Right hindlimb (tissue), 1 donor: ENCODE measurements at regions not wholly inside any gene's neighbourhood (a gene's known extent, or its start where the extent isn't known, plus 50 kb on each side); places are given as distances from the start of the nearest gene placed in this dataset.

Experiments used
- DNase-seq: peaks from one replicate; pipeline ENCODE4 v3.0.0-alpha.2; 2018

DNA sequence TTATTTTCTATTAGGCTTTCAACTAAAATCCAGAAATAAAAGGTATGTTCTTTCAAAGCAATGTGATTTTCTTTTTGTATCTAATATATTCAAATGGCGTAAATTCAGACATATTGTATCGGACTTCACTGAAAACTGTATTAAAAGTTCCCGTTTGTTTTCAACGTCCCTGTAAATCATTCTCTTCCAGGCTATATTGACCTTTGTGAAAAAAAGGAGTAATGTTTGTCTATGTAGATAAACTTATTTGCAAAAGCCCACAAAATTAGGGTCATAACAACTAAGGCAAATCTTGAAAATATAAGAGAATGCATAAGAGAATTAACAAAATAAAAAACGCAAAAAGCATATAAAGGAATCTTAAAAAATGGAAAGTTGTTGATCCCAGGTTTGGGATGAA lies 1492.4 kb downstream of the AACS start:
- DNase-seq: no peak

DNA sequence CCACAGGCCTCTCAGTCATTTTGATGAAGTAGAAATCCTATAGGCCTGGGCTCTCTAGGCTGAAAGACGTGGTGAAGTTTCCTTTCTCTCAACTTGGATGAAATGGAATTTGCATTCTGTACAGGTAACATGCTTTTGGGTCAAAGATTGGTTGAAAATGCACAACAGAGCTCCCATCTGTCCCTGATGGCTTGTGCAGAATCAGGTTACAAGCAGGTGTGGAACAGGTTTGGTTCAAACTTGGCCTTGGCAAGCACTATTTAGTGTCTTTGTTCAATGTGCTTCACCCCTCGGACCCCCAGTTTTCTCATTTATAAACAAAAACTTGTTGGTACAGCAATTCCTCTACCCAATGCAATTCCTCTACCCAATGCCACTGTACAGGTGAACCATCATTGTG lies 1493.0 kb downstream of the AACS start:
- DNase-seq: no peak

DNA sequence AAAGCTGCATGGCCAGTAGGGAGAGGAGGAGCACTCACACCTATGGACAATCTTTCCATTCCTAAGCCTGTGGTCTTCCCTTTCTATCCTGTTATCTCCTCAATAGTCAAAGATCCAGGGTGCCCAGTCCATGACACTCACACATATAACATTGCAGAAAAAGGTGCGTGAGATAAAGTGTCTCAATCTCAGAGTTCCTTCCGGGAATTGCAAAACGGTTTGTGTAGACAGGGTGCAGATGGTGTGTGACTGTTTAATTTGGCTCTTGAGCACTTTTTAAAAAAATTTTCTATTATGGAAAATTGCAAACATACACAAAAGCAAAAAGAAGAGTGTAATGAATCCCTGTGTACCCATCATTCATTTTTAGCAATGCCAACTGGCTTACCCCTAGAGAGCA lies 1493.6 kb downstream of the AACS start:
- DNase-seq: no peak

- DNase-seq: no peak
These were observed 1501.8 kb downstream of the AACS start for GRCh38 chr12:126567016-126567415.

GRCh38 chr12:126569706-126570105 lies 1504.5 kb downstream of the AACS start:
- no peak for DNase-seq

GRCh38 chr12:126570566-126570965 lies 1505.3 kb downstream of the AACS start:
- DNase-seq: no peak

DNA sequence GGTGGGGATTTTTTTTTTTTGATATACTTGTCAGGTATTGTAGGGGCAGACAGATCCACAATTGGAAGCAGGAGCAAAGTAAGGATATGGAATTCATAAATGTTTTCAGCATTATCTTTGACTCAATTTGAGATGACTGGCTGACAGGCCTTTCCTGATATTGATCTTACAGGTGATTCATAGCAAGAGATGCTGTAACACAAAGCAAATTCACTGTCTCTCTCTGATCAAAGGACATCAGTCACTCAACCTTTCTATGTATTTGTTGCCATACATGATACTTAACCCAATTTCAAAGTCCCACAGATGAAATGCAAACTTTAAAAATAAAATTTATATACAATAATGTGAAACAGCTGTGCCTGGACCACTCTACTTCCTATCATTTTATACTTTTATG lies 1506.9 kb downstream of the AACS start:
- DNase-seq: no peak

- no peak for DNase-seq
These were observed 1516.4 kb downstream of the AACS start for GRCh38 chr12:126581655-126582054.

GRCh38 chr12:126582231-126582630 lies 1517.0 kb downstream of the AACS start:
- no peak for DNase-seq

DNA sequence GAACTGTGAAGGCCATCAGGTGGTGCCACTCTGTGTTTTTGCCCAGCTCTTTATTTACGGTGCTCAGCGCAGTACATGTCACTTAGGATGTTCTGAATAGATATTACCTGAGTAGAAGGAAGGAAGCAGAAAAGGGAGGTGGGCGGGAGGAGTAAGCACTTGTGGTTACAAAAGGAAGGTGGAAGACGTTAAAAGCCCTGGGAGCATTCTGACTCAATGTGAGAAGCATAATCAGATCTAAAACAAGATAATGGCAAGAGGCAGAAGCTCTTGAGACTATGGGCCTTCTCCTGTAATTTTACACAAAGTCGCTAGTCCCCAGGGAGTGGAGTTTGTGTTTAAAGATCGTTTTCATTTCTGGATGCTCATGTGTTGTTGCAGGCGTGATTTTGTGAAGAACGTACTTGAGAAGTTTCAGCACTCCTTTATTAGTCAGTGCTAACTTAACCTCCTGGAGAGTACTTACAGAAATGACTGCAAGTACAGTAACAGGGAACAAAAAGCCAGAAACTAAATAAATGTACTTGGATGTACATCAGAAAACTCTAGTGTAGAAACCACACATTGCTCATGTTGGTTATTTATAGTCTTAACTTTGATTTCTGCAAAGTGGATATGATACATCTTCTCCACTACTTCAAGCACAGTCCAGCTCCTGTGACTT lies 1523.5 kb downstream of the AACS start:
- DNase-seq: no peak

GRCh38 chr12:126591533-126591932 lies 1526.3 kb downstream of the AACS start:
- DNase-seq: no peak

DNA sequence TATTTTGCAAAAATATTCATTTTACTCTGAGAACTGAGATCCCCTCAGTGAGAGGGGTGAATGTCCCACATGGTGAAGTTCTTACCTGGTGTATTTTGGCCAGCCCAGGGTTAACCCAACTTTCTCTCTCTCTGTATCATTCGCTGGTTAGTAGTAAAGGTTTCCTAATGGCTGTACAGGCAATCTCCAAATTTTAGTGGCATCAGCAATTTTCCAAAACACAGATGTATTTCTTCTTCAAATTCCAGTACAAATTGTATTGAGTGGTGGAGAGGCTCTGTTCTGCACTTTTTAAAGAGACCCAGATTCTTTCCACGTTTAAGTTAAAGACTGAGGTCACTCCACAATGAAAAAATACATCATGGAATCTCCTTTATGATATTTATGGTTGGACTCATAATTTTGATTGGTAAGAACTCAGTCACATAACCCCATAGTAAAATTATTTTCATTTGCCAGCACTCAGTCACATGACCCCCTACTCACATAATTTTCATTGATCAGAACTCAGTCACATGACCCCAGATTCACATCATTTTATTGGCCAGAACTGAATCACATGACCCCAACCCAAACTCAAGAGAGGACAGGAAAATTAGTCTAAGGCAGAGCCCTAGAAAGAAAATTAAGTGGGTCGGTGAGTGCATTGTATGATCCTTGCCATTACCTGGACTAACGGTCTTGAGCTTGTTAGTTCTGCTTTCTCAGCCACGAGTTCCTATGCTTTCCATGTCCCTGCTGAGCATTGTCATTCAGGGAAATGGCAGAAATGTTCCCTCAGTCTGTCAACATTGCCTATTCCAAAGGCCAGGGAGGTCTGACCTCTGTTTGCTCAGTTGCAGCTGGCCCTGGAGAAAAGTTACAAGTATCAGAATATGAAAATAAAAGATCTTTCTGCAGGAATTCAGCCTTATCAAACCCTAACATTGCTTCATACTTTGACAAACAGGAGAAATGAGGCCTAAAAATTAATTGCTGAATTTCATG lies 1536.2 kb downstream of the AACS start:
- no peak for DNase-seq

DNA sequence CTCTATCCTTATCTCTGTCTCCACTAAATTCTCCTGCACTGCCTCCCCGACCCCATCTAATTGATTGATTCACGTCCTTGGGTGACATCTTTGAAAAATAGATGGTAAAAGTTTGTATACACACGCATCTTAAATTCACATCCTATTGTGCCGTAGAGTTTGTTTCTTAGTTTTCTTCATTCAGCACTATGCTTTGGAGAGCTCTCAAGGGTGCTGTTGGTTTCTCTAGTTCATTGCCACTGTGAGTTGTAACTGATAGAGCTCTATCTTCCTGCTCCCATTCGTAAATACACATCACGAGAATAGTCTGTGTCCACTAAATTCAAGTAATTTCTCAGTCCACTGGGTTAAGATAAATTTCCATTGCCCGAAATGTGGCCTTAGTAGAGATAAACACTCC lies 1537.4 kb downstream of the AACS start:
- no peak for DNase-seq

DNA sequence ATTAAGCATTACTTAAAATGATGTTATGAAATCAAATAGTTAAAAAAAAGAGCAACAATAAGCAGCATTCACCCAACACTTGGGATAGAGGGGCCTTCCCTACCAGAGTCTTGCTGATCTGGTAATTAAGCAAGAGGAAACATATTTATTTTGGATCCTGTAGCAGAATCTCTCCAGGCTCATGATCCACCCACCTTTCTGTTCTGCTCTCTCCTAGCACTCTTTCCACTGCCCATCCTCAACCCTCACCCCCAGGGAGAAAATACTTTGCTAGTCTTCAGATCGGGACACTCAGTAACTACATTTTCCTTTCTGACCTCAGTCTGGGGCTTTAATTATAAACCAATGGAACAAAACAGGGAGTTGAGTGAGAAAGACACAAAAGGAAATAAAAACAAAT lies 1541.9 kb downstream of the AACS start:
- DNase-seq: no peak

- no peak for DNase-seq
These were observed 1542.6 kb downstream of the AACS start for GRCh38 chr12:126607867-126608266.

DNA sequence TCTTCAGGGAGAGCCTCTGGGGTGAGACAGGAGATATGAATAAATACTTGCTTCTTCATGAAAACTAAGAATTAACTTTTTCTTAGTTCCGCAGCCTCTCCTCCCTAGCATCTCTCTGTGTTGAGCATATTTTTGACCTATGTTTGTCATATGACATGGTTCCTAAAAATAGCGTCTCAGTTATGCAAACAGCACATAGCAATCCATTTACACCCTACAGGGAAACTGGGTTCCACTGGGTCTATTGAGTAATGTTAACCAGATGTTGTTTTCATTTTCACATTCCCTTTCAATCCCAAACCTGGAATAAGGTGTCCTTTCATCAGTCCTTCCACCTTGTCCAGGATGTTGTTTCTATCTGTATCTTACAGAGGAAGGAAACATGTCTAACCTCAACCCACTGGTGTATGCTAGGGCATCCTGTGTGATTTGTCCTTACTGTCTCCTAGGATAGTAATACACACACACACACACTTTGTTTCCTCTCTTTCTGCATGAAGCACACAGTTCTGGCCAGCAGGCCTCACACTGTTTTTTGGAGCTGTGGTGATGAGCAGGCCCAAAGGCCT lies 1543.5 kb downstream of the AACS start:
- no peak for DNase-seq

DNA sequence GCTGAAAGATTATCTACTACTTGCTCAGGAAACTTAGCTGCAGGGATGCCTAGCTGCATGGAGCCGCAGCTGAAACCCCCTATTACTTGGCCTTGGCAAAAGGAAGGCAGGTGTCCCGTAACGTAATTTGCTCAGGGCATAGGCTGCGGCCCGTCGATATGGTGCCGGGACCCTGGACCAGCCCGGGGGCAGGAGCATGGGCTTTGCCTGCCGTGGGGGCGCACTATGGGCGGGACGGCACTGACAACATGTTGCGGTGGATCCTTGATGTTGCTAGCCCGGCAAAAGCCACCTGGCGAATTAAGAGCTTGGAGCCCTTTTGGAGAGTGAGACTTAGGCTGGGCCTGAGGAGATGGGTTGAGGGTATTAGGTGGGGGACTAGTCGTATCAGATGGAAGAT lies 1551.2 kb downstream of the AACS start:
- no peak for DNase-seq

DNA sequence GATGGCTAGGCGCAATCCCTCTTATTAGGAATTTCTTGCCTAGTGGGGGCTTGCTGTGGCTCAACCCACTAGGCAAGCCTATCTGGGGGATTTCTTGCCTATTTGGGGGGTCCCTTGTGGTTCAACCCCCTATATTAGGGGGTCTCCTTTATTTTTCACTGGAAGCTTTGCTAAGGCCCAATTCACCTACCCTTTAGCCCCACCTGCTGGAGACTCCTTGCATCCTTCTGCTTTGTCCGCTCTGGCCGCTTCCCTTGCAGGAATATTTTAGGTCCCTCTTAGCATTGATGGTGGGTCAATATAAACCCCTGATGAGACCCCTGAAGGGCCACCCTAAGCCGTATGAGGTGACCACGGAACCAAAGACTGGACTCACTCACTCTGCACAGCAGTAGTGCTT lies 1552.1 kb downstream of the AACS start:
- no peak for DNase-seq

DNA sequence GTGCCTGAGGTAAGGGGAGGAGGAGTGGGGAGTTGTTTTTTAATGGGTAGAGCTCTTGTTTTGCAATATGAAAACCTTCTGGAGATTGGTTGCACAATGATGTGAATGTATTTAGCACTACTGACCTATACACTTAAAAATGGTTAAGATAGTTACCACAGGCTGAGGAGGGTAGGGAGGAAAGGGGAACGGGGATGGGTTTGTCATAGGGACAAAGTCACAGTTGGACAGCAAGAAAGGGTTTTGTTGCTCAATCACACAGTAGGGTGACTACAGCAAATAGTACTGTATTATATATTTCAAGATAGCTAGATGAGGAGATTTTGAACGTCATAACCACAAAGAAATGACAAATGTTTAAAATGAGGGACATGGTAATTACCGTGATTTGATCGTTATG lies 1562.4 kb downstream of the AACS start:
- no peak for DNase-seq

- DNase-seq: no peak
These were observed 1571.6 kb downstream of the AACS start for GRCh38 chr12:126636821-126637220.

DNA sequence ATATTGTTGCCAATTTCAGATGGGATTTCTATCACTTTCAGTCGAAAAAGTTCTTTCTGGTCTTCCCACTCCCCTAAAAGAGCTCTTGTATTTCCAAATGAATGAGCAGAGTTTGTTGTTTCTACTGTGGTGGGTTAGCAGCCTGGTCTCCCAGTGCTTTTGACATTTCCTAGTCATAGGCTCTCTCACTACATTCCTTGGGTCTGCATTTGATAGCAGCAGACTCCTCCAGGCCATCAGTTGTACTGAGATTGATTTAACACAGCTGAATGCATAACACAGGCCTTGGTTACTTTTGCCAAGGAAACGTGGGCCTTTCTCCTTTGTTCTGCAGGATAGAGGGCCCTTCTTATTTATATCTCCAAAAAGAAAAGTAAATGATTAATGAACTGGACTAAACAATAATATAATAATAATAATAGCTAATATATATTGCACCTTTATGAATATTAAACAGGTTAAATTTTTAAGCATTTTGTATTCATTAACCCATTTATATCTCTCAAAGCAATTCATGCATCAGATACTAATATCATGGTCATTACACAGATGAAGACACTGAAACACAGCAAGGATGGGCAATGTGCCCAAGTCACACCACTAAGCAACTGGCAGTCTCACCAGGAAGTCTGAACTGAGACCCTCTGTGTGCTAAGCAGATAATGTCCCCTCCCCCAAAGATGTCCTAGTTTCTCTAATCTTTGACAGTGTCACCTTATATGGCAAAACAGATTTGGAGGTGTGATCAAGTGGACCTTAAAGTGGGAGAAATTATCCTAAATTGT lies 1579.2 kb downstream of the AACS start:
- no peak for DNase-seq

- no peak for DNase-seq
These were observed 1582.8 kb downstream of the AACS start for GRCh38 chr12:126648074-126648473.

DNA sequence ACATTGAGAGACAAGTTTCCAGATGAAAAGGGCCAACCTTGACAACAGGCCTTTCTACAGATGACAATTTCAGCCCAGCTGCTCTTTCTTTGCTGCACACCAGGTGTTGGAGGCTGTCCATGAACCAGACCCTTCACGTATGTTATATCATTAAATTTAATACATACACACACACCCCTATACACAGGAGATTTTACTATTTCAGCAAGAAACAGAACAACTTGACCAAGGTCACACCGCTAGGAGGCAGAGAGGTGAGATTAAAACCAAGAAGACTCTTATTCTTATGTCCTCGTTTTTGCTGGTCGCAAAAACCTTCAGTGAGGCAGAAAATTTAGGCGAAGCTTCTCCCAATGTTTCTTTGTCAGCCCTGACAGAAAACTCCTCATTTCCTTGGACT lies 1585.9 kb downstream of the AACS start:
- no peak for DNase-seq
